GM19467 (cell line): ENCODE measurements at regions not wholly inside any gene's neighbourhood (a gene's known extent, or its start where the extent isn't known, plus 50 kb on each side); places are given as distances from the start of the nearest gene placed in this dataset.
"Not testable (repeated sequence)": the region's sequence is repeated elsewhere in the genome, so short reads cannot be mapped to it uniquely, and the experiment has no call there.

Source experiments
- ATAC-seq: cut with Tn5 transposase; IDR thresholded peaks from one replicate; pipeline ENCODE4 v1.9.1; 2021; ENCODE audit warnings: mild to moderate bottlenecking, moderate library complexity; ENCODE audit not compliant: unreplicated experiment

GRCh38 chr9:29241320-29241719 is 1668.0 kb upstream of the C9orf72 start:
- no peak for ATAC-seq

- ATAC-seq: no peak
These were observed 1672.1 kb upstream of the C9orf72 start for GRCh38 chr9:29245351-29245750.

- ATAC-seq: not testable (repeated sequence)
These were observed 1697.1 kb upstream of the C9orf72 start for GRCh38 chr9:29270400-29270799.

- no peak for ATAC-seq
These were observed 1708.8 kb upstream of the C9orf72 start for GRCh38 chr9:29282121-29282520.

GRCh38 chr9:29285818-29286217 is 1712.5 kb upstream of the C9orf72 start:
- no peak for ATAC-seq

- ATAC-seq: no peak
These were observed 1716.1 kb upstream of the C9orf72 start for GRCh38 chr9:29289365-29289764.

GRCh38 chr9:29290516-29290915 is 1717.2 kb upstream of the C9orf72 start:
- ATAC-seq: no peak

GRCh38 chr9:29297592-29297991 is 1724.3 kb upstream of the C9orf72 start:
- ATAC-seq: no peak

- ATAC-seq: no peak
These were observed 1737.9 kb upstream of the C9orf72 start for GRCh38 chr9:29311221-29311620.

GRCh38 chr9:29312327-29312726 is 1739.0 kb upstream of the C9orf72 start:
- no peak for ATAC-seq

GRCh38 chr9:29319736-29320513 is 1746.6 kb upstream of the C9orf72 start:
- ATAC-seq: no peak

- no peak for ATAC-seq
These were observed 1749.0 kb upstream of the C9orf72 start for GRCh38 chr9:29322240-29322639.

- no peak for ATAC-seq
These were observed 1752.6 kb upstream of the C9orf72 start for GRCh38 chr9:29325894-29326293.

- ATAC-seq: no peak
These were observed 1759.5 kb upstream of the C9orf72 start for GRCh38 chr9:29332789-29333188.

- no peak for ATAC-seq
These were observed 1763.0 kb upstream of the C9orf72 start for GRCh38 chr9:29336281-29336680.

GRCh38 chr9:29339387-29339786 is 1766.1 kb upstream of the C9orf72 start:
- ATAC-seq: no peak

GRCh38 chr9:29348999-29349398 is 1775.7 kb upstream of the C9orf72 start:
- no peak for ATAC-seq

GRCh38 chr9:29389421-29389820 is 1816.1 kb upstream of the C9orf72 start:
- ATAC-seq: no peak

GRCh38 chr9:29390859-29391258 is 1817.6 kb upstream of the C9orf72 start:
- no peak for ATAC-seq

- no peak for ATAC-seq
These were observed 1819.8 kb upstream of the C9orf72 start for GRCh38 chr9:29393064-29393463.

- no peak for ATAC-seq
These were observed 1821.6 kb upstream of the C9orf72 start for GRCh38 chr9:29394855-29395254.

GRCh38 chr9:29397148-29397547 is 1823.9 kb upstream of the C9orf72 start:
- ATAC-seq: no peak

- no peak for ATAC-seq
These were observed 1842.9 kb upstream of the C9orf72 start for GRCh38 chr9:29416204-29416603.
